ENCODE measurements at regions not wholly inside any gene's neighbourhood (a gene's known extent, or its start where the extent isn't known, plus 50 kb on each side); places are given as distances from the start of the nearest gene placed in this dataset.
"Not testable (repeated sequence)": the region's sequence is repeated elsewhere in the genome, so short reads cannot be mapped to it uniquely, and the experiment has no call there.

- TF ChIP-seq CTCF, POLR2A, POLR2AphosphoS5, EP300 (IDR thresholded peaks at IDR 0.05): not testable (repeated sequence)
Observed at GRCh38 chr9:7713088-7713487, 86.5 kb downstream of the DMAC1 start.
